Pancreas (tissue), 10 donors: ENCODE measurements at regions not wholly inside any gene's neighbourhood (a gene's known extent, or its start where the extent isn't known, plus 50 kb on each side); places are given as distances from the start of the nearest gene placed in this dataset.

Experiments used
- ATAC-seq, 4 donors: fragments of 200-7000 bp; cut with Tn5 transposase; one replicate each; pipeline versions ENCODE4 v1.8.0 to v1.9.1; 2020; ENCODE audit warnings: mild to moderate bottlenecking in 4 of 4, moderate library complexity in 4 of 4
- DNase-seq, 6 donors: peaks; one replicate each; pipeline ENCODE4 v3.0.0-alpha.2; 2020
- FAIRE-seq: peaks from 2 replicates; lab custom pipeline; 2012; peaks lifted over from hg19 to GRCh38; lab: Jason Lieb, UNC
- H3K27ac ChIP-seq, 4 donors: fragments of 200-600 bp; sonication (generic); 1 replicate in 3 of 4; 2 replicates in 1 of 4; pipeline versions ENCODE4 v1.5.0 to v1.8.0; 2020
- H3K27me3 ChIP-seq, 4 donors: fragments of 200-600 bp; one replicate each; pipeline ENCODE4 v1.8.0; 2021
- H3K36me3 ChIP-seq, 3 donors: fragments of 200-600 bp; sonication (generic) in 1 of 3; one replicate each; pipeline versions ENCODE4 v1.5.0 to v1.8.0; 2020 to 2021
- H3K4me1 ChIP-seq, 3 donors: fragments of 200-600 bp; one replicate each; pipeline ENCODE4 v1.8.0; 2021
- H3K4me3 ChIP-seq, 4 donors: fragments of 200-600 bp; sonication (generic) in 2 of 4; one replicate each; pipeline versions ENCODE4 v1.5.0 to v1.8.0; 2020 to 2021
- H3K9me3 ChIP-seq, 4 donors: fragments of 200-600 bp; one replicate each; pipeline ENCODE4 v1.8.0; 2021
- CTCF ChIP-seq, 4 donors: fragments of 200-600 bp; sonication (generic) in 3 of 4; IDR thresholded peaks; one replicate each; pipeline versions ENCODE4 v1.5.0 to v1.8.0; 2021; ENCODE audit warnings: antibody characterized with exemption in 4 of 4
- WGBS, 2 donors: extraction: QIAGEN DNeasy Blood & Tissue Kit; methylation state at CpG; one replicate each; pipeline ENCODE4 v1.1.7; 2013; 5-methylcytosine and 5-hydroxymethylcytosine counted together
- intact Hi-C, 3 donors: fragments of 100-400 bp; cut with DNase I; formaldehyde crosslinking; loops; one replicate each; pipeline versions ENCODE4 v1.11.1 to v1.14.2; 2022
- donor health status: healthy with polysubstance abuse.
- donor health status: DM: no; HTN: no; CAD: no; lungs with moderate emphysema.
- donor health status: DM: no; HTN: no; CAD: no.
- donor health status: control.
- donor health status: control.
- donor health status: Bipolar disorder and iron deficiency.
- donor health status: DM: yes; HTN: yes; CAD: no.
- donor health status: DM: no; HTN: no; CAD: no.
- donor health status: DM: no; HTN: no; CAD: no.
- donor health status: DM: yes; HTN: yes; CAD: no.

DNA sequence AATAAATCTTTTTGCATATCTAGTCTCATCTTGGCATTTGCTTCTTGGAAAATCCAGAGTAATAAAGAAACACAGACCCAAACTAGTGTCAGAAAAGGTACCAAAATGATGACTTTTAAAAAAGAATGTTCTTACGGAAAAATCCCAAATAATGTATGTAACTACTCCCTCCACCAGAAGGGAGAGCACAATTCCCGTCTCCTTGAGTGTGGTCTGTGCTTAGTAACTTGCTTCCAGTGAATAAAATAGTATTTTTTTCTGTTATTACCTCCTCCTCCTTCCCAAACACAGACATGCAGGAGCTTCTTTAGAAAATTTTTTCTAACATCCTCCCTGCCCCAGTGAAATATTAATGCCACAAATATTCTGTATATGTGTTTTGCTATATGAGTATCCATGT, 358.1 kb downstream of the ZFHX3 start:
- no peak for TF ChIP-seq CTCF (IDR thresholded peaks at IDR 0.05)
- Histone ChIP-seq H3K9me3 (no peaks in the 10 kb centered on the region), H3K27ac (no peak overlapping the region), H3K4me1 (no peaks in the 10 kb centered on the region), H3K4me3 (no peak overlapping the region), H3K27me3 (no peaks in the 10 kb centered on the region), H3K36me3 (no peaks in the 10 kb centered on the region)
- DNase-seq (no peak), FAIRE-seq (no peak), ATAC-seq (no peak)
- intact Hi-C loops = no loop called here
- WGBS, 2 donors = 84 to 94% methylated on average over 2 of the region's 2 CpGs

GRCh38 chr16:72680732-72681131, 367.2 kb downstream of the ZFHX3 start:
- Histone ChIP-seq H3K4me3 (no peak overlapping the region), H3K27me3 (no peaks in the 10 kb centered on the region), H3K9me3 (no peaks in the 10 kb centered on the region), H3K27ac (no peak overlapping the region), H3K36me3 (no peaks in the 10 kb centered on the region), H3K4me1 (no peaks in the 10 kb centered on the region)
- intact Hi-C loops = no loop called here
- WGBS, 2 donors = 96% methylated on average over 2 of the region's 2 CpGs
- no peak for TF ChIP-seq CTCF (IDR thresholded peaks at IDR 0.05)
- no peak for FAIRE-seq
- ATAC-seq = no peak
- no peak for DNase-seq

- FAIRE-seq = no peak
These were observed 368.1 kb downstream of the ZFHX3 start for GRCh38 chr16:72679856-72680255.

DNA sequence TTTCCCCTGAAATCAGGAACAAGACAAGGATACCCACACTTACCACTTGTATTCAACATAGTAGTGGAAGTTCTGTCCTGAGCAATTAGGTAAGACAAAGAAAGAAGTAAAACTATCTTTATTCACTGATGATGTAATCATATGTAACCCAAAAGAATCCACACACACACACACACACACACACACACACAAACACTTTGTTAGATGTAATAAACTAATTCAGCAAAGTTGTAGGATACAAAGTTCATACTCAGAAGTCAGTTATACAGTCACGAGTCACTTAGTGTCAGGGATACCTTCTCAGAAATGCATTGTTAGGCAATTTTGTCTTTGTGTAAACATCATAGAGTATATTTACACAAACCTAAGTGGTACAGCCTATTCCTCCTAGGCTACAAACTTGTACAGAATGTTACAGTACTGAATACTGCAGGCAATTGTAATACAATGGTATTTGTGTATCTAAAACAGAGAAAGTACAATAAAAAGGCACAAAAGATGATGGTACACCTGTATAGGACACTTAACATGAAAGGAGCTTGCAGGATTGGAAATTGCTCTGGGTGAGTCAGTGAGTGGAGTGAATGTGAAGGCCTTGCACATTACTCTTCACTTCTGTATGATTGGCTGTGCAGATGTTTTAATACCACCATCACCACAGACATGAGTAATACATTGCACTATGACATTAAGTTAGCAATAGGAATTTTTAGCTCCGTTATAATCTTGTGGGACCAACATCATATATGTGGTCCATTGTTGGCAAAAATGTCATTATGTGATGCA, 370.1 kb downstream of the ZFHX3 start:
- H3K27ac ChIP-seq = no peak overlapping the region
- FAIRE-seq (peak; percentile 78), DNase-seq (no peak), ATAC-seq (no peak)
- TF ChIP-seq CTCF (IDR thresholded peaks at IDR 0.05) = no peak
- H3K4me1 ChIP-seq = no peaks in the 10 kb centered on the region
- intact Hi-C loops = no loop called here
- H3K9me3 ChIP-seq = no peaks in the 10 kb centered on the region
- H3K4me3 ChIP-seq = no peak overlapping the region
- WGBS, 2 donors = 78% methylated on average over 2 of the region's 2 CpGs
- H3K36me3 ChIP-seq = no peaks in the 10 kb centered on the region
- H3K27me3 ChIP-seq = no peaks in the 10 kb centered on the region

More at GRCh38 chr16:72679856-72680255, 368.1 kb downstream of the ZFHX3 start:
- Histone ChIP-seq H3K4me3 (no peak overlapping the region), H3K4me1 (no peaks in the 10 kb centered on the region), H3K27me3 (no peaks in the 10 kb centered on the region), H3K36me3 (no peaks in the 10 kb centered on the region), H3K27ac (no peak overlapping the region), H3K9me3 (no peaks in the 10 kb centered on the region)
- DNase-seq (no peak), ATAC-seq (no peak)
- intact Hi-C loops = no loop called here
- TF ChIP-seq CTCF (IDR thresholded peaks at IDR 0.05) = no peak

GRCh38 chr16:72673118-72673517, 374.8 kb downstream of the ZFHX3 start:
- Histone ChIP-seq H3K36me3 (no peaks in the 10 kb centered on the region), H3K4me3 (no peak overlapping the region), H3K9me3 (no peaks in the 10 kb centered on the region), H3K4me1 (no peaks in the 10 kb centered on the region), H3K27me3 (no peaks in the 10 kb centered on the region), H3K27ac (no peak overlapping the region)
- no peak for TF ChIP-seq CTCF (IDR thresholded peaks at IDR 0.05)
- DNase-seq = no peak
- intact Hi-C loops = no loop called here
- ATAC-seq = no peak
- WGBS, 2 donors = 80 to 91% methylated on average over 1 of the region's 1 CpG
- no peak for FAIRE-seq
